CD4-positive, alpha-beta T cell treated with Interleukin-21 for 1 hour (primary cell): ENCODE measurements at regions not wholly inside any gene's neighbourhood (a gene's known extent, or its start where the extent isn't known, plus 50 kb on each side); places are given as distances from the start of the nearest gene placed in this dataset.
A peak's percentile ranks its signal among the peaks of the same experiment; 100 is the strongest.
"Not testable (repeated sequence)": the region's sequence is repeated elsewhere in the genome, so short reads cannot be mapped to it uniquely, and the experiment has no call there.

Experiments used
- DNase-seq: peaks from one replicate; pipeline ENCODE4 v3.0.0-alpha.2; 2020

- DNase-seq, result not testable (repeated sequence)
Observed at GRCh38 chr1:147061880-147062279, 110.4 kb downstream of the PRKAB2 start.

GRCh38 chr1:147053269-147053668 is 115.1 kb downstream of the NBPF12 start:
- no peak for DNase-seq

GRCh38 chr1:147052677-147053076 is 114.6 kb downstream of the NBPF12 start:
- no peak for DNase-seq

GRCh38 chr1:147052143-147052542 is 114.0 kb downstream of the NBPF12 start:
- DNase-seq, result no peak

- DNase-seq, result no peak
Observed at GRCh38 chr1:147051136-147051535, 113.0 kb downstream of the NBPF12 start.

GRCh38 chr1:147050654-147051053 is 112.5 kb downstream of the NBPF12 start:
- no peak for DNase-seq

- DNase-seq, result not testable (repeated sequence)
Observed at GRCh38 chr1:147046863-147047394, 108.8 kb downstream of the NBPF12 start.

GRCh38 chr1:147046189-147046862 is 108.2 kb downstream of the NBPF12 start:
- peak; percentile 22 for DNase-seq
